GM12878 (cell line): ENCODE measurements at regions not wholly inside any gene's neighbourhood (a gene's known extent, or its start where the extent isn't known, plus 50 kb on each side); places are given as distances from the start of the nearest gene placed in this dataset.

ENCODE experiments used
- ATAC-seq: fragments of 200-7000 bp; cut with Tn5 transposase; 3 replicates; pipeline ENCODE4 v1.9.1; 2020; ENCODE audit warnings: mild to moderate bottlenecking, moderate library complexity
- BruUV-seq: library from RNA; stranded (reverse); fragments of 400-500 nt; replicated peaks from 2 replicates; lab custom pipeline; 2021; lab: Mats Ljungman, UMichigan
- CTCF ChIA-PET: fragments of 300-600 bp; sonication (Branson Sonifier 250); formaldehyde crosslinking; extraction: SDS; loops from one replicate; lab custom pipeline; 2021; ENCODE audit warnings: inconsistent platforms; lab: Yijun Ruan, JAX
- POLR2A ChIA-PET: fragments of 350-600 bp; formaldehyde crosslinking; extraction: SDS; loops from one replicate; lab custom pipeline; 2021; ENCODE audit warnings: inconsistent platforms; lab: Charles Lee
- RAD21 ChIA-PET: fragments of 300-600 bp; sonication (Branson Sonifier 250); formaldehyde crosslinking; loops from one replicate; lab custom pipeline; 2023; ENCODE audit warnings: antibody characterized with exemption; ENCODE audit not compliant: unreplicated experiment; lab: Charles Lee
- SMC1A ChIA-PET: fragments of 300-600 bp; sonication (Branson Sonifier 250); formaldehyde crosslinking; loops from one replicate; lab custom pipeline; 2023; ENCODE audit not compliant: unreplicated experiment, uncharacterized antibody; lab: Charles Lee
- DNase-seq: peaks from one replicate; pipeline ENCODE4 v3.0.0-alpha.2; 2011; ENCODE audit warnings: low read depth, low spot score
- FAIRE-seq: peaks from 3 replicates; lab custom pipeline; 2011; peaks lifted over from hg19 to GRCh38; lab: Jason Lieb, UNC
- H2AFZ ChIP-seq: 2 replicates; pipeline ENCODE4 v1.6.0; 2011; ENCODE audit warnings: low read depth, low read length, control low read depth; ENCODE audit not compliant: control insufficient read depth
- H3K27ac ChIP-seq: 2 replicates; pipeline ENCODE4 v1.5.1; 2011; ENCODE audit warnings: control low read depth; ENCODE audit not compliant: control insufficient read depth, insufficient read depth
- H3K27me3 ChIP-seq, 2 experiments: replicated peaks in 1 of 2; 2 replicates each; pipeline versions ENCODE4 v1.6.0 to v1.6.1; 2011; ENCODE audit warnings: low read length in 1 of 2; ENCODE audit not compliant: control insufficient read depth in 2 of 2, insufficient read depth in 2 of 2
- H3K36me3 ChIP-seq, 2 experiments: 2 replicates each; pipeline ENCODE4 v1.5.1; 2011; ENCODE audit warnings: low read length in 1 of 2; ENCODE audit not compliant: control insufficient read depth in 2 of 2, insufficient read depth in 2 of 2
- H3K4me1 ChIP-seq: 2 replicates; pipeline ENCODE4 v1.6.1; 2011; ENCODE audit warnings: mild to moderate bottlenecking, low read length, moderate library complexity, mixed read lengths; ENCODE audit not compliant: control insufficient read depth, insufficient read depth
- H3K4me2 ChIP-seq: 2 replicates; pipeline ENCODE4 v1.6.0; 2011; ENCODE audit warnings: control low read depth; ENCODE audit not compliant: control insufficient read depth, insufficient read depth
- H3K4me3 ChIP-seq: fragments of 200-600 bp; sonication (generic); 2 replicates; pipeline ENCODE4 v1.5.1; 2016
- H3K79me2 ChIP-seq: 2 replicates; pipeline ENCODE4 v1.6.0; 2011; ENCODE audit warnings: low read length; ENCODE audit not compliant: control insufficient read depth, insufficient read depth
- H3K9ac ChIP-seq: 2 replicates; pipeline ENCODE4 v1.8.0; 2011; ENCODE audit warnings: low read length, control low read depth, mixed read lengths; ENCODE audit not compliant: control insufficient read depth, insufficient read depth
- H3K9me3 ChIP-seq: replicated peaks from 3 replicates; pipeline ENCODE4 v1.5.1; 2011; ENCODE audit warnings: mild to moderate bottlenecking, low read length; ENCODE audit not compliant: control insufficient read depth, insufficient read depth
- H4K20me1 ChIP-seq: 2 replicates; pipeline ENCODE4 v1.6.0; 2011; ENCODE audit not compliant: control insufficient read depth, insufficient read depth
- CHD4 ChIP-seq: fragments of 200-600 bp; sonication (generic); IDR thresholded peaks from 2 replicates; pipeline ENCODE4 v1.6.1; 2016; ENCODE audit warnings: mild to moderate bottlenecking
- E2F4 ChIP-seq: IDR thresholded peaks from 2 replicates; pipeline ENCODE4 v1.6.1; 2012; ENCODE audit warnings: low read depth, low read length, improper control_type of control experiment
- HCFC1 ChIP-seq: fragments of 150-350 bp; IDR thresholded peaks from 2 replicates; pipeline ENCODE4 v1.6.1; 2014; ENCODE audit warnings: low read length
- JUNB ChIP-seq: IDR thresholded peaks from 2 replicates; pipeline ENCODE4 v1.6.1; 2016; ENCODE audit warnings: antibody characterized with exemption, mild to moderate bottlenecking
- MAX ChIP-seq: IDR thresholded peaks from 2 replicates; pipeline ENCODE4 v1.6.1; 2012; ENCODE audit warnings: low read depth, low read length, improper control_type of control experiment
- NFXL1 ChIP-seq: fragments of 450-650 bp; IDR thresholded peaks from 2 replicates; pipeline ENCODE4 v1.6.1; 2017; ENCODE audit warnings: antibody characterized with exemption, mild to moderate bottlenecking, borderline replicate concordance
- YY1 ChIP-seq: IDR thresholded peaks from 2 replicates; pipeline ENCODE4 v1.6.1; 2011; ENCODE audit warnings: low read depth, mild to moderate bottlenecking, low read length
- ZBTB4 ChIP-seq: fragments of 450-650 bp; formaldehyde crosslinking; IDR thresholded peaks from 2 replicates; pipeline ENCODE4 v1.4.0; 2022; ENCODE audit warnings: mild to moderate bottlenecking, moderate library complexity
- ZBTB40 ChIP-seq: fragments of 450-650 bp; IDR thresholded peaks from 2 replicates; pipeline ENCODE4 v1.6.1; 2016; ENCODE audit warnings: mild to moderate bottlenecking, moderate library complexity, borderline replicate concordance
- ZNF24 ChIP-seq: fragments of 450-650 bp; IDR thresholded peaks from 2 replicates; pipeline ENCODE4 v1.6.1; 2017; ENCODE audit warnings: antibody characterized with exemption, mild to moderate bottlenecking
- ZNF592 ChIP-seq: fragments of 450-650 bp; IDR thresholded peaks from 2 replicates; pipeline ENCODE4 v1.6.1; 2017; ENCODE audit warnings: mild to moderate bottlenecking, moderate library complexity
- WGBS: methylation state at CpG from one replicate; pipeline ENCODE4 v1.1.6; 2016; ENCODE audit warnings: low lambda C conversion rate; ENCODE audit not compliant: insufficient replicate concordance, insufficient coverage; ENCODE audit errors: missing lambda C conversion rate; 5-methylcytosine and 5-hydroxymethylcytosine counted together
- in situ Hi-C: fragments of 300-500 bp; cut with MboI; formaldehyde crosslinking; loops from 9 replicates; pipeline ENCODE4 v1.14.3; 2018; ENCODE audit warnings: mixed read lengths
- intact Hi-C: fragments of 100-400 bp; cut with micrococcal nuclease; formaldehyde crosslinking; loops from one replicate; pipeline ENCODE4 v1.14.2; 2022; ENCODE audit not compliant: unreplicated experiment

- TF ChIP-seq ZBTB40 (no peak), ZNF24 (no peak)
Observed at GRCh38 chr7:69243016-69243415, 355.3 kb upstream of the AUTS2 start (continued).

- H3K4me3 ChIP-seq, result no peak overlapping the region
- CTCF ChIA-PET, result no interaction called here
- RAD21 ChIA-PET, result no interaction called here
- no peak for TF ChIP-seq E2F4
- TF ChIP-seq YY1, result no peak
- TF ChIP-seq ZNF592, result no peak
- TF ChIP-seq JUNB, result no peak
- TF ChIP-seq ZBTB4 (CRISPR knock-in tag), result no peak
- no peak for TF ChIP-seq NFXL1
- no peak for TF ChIP-seq MAX
- TF ChIP-seq CHD4, result no peak
- TF ChIP-seq HCFC1, result no peak
Observed at GRCh38 chr7:69244701-69245100, 353.6 kb upstream of the AUTS2 start.

More at GRCh38 chr7:69244701-69245100, 353.6 kb upstream of the AUTS2 start:
- Histone ChIP-seq H4K20me1 (no peaks in the 10 kb centered on the region), H3K36me3 (no peaks in the 10 kb centered on the region), H2AFZ (no peak overlapping the region), H3K9ac (no peak overlapping the region), H3K27ac (no peak overlapping the region), H3K4me1 (no peaks in the 10 kb centered on the region), H3K4me2 (no peak overlapping the region), H3K27me3 (no peaks in the 10 kb centered on the region), H3K9me3 (no peaks in the 10 kb centered on the region), H3K79me2 (no peaks in the 10 kb centered on the region)
- FAIRE-seq (no peak), DNase-seq (no peak), ATAC-seq (no peak)
- POLR2A ChIA-PET, result no interaction called here
- 0% methylated on average over 2 of the region's 2 CpGs for WGBS
- intact Hi-C loops, result loop anchor here (10.0 kb wide), 1 partner anchor 60 kb away; no protein-coding TSS in a partner anchor
- in situ Hi-C loops, result no loop called here
- SMC1A ChIA-PET, result no interaction called here
- BruUV-seq, result no TSS peak
